Right ventricle myocardium inferior (tissue), 1 donor: ENCODE measurements at regions not wholly inside any gene's neighbourhood (a gene's known extent, or its start where the extent isn't known, plus 50 kb on each side); places are given as distances from the start of the nearest gene placed in this dataset.

ENCODE experiments used
- ATAC-seq: fragments of 200-7000 bp; cut with Tn5 transposase; one replicate; pipeline ENCODE4 v1.9.1; 2020; ENCODE audit warnings: mild to moderate bottlenecking, moderate library complexity
- DNase-seq: peaks from one replicate; pipeline ENCODE4 v3.0.0; 2021; ENCODE audit errors: missing footprints
- intact Hi-C: fragments of 100-400 bp; cut with DNase I; formaldehyde crosslinking; loops from one replicate; pipeline ENCODE4 v1.11.0; 2022
- donor health status: DM: no; HTN: yes; CAD: no; lungs with severe emphysema.

DNA sequence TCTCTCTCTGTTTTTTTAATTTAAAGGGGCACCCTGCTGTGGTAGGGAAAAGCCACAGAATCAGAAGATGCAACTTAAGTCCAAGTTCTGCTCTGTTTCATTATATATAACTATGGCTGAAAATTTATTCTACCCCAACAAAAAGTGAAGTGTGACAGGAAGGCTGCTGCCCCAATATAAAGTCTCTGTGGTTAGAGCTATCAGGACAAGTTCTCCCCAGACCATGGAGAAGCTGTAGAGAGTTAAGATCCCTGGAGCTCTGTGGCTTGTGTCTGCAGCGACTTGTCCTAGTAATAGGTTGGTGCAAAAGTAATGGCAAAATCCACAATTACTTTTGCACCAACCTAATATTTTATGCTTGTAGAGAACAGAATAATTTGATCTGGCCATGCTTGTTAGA is 250.9 kb downstream of the PSAT1 start:
- DNase-seq, result no peak
- intact Hi-C loops, result no loop called here
- ATAC-seq, result no peak

DNA sequence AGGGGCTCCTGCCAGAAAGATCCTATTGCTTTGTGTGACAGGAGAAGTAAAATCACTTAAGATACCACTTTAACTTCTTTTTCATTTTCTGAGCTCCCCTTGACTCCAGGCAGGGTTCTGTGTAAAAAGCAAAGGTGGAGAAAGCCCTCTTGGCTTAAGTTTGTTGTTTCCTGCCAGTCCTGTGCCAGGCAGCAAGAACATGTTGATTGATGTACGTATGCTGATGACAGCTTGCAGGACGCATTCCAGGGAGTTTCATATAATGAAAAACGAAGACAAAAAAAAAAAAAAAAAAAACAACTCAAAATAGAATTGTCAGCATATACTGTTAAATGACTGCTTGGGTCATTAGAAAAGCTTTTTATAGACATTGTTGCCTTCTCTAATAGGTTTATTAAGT is 251.7 kb downstream of the PSAT1 start:
- DNase-seq (no peak), ATAC-seq (no peak)
- intact Hi-C loops, result no loop called here

DNA sequence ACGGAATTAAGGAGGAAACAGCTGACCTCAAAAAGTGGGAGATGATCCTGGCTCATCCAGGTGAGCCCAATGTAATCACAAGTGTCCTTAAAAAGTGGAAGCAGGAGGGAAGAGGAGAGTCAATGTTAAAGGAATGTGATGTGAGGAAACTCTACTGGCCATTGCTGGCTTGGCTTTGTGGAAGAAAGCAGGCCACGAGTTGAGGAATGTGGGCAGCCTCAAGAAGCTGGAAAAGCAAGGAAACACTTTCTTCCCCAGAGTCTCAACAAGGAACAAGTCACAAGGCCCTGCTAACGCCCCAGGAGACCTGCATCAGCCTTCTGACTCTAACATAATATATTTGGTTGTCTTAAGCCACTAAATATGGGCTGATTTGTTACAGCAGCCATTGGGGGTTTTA is 252.8 kb downstream of the PSAT1 start:
- intact Hi-C loops, result no loop called here
- DNase-seq (no peak), ATAC-seq (no peak)

DNA sequence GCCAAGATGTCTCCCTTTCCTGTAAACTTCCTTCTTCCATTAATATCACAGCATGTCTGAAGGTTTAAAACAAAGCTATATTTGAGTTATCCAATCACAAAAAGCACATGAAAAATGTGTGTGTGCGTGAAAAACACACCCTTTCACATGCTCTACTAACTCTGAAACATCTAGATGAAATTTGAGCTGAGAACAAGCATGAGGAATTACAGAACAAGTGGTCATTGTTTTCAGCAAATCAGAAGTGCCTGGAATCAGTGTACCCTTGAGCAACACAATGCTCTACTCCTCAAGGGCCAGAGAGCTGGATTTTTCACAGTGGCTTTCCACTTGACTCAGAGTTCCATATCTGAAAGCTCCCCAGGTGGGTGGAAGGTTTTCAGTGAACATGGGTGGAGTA is 255.9 kb downstream of the PSAT1 start:
- no peak for DNase-seq
- ATAC-seq, result no peak
- intact Hi-C loops, result no loop called here

DNA sequence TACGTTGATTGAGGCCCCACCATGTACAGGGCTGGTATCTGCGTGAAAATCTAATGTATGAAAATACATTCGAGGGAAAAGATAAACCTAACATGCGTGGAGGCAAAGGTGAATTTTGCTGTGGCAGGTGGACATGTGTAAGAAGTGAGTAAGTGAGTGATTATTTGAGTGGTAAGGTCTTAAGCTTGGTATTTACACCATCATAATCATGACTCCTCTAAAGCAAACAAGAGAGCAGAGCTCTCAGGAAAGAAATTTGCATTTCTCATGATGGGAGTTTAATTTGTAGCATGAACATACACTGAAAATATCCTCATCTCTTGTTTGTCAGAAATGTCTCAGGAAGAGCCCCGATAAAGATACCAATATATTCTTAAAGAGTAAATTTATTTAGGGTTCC is 260.6 kb downstream of the PSAT1 start:
- ATAC-seq, result no peak
- DNase-seq, result no peak
- intact Hi-C loops, result no loop called here

DNA sequence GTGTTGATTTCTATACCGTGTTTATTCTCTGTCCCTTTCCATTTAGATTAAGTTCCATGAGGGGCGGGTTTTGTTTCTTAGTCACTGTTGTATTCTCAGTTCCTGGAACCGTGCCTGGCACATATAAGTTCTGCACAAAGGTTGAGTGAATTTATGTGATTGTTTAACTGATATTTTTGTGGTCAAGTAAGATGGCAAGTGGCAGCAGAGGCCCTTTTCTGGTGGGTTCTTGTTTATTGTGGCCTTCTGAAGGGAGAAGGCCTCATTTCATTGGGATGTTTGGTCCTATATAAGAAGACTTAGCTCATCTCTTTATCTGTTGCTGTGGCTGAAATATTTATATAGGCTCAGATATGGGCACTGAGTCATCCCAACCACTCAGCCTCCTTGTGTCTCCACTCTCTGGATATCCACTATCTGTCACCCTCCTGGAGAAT is 262.5 kb downstream of the PSAT1 start:
- ATAC-seq, result no peak
- intact Hi-C loops, result no loop called here

DNA sequence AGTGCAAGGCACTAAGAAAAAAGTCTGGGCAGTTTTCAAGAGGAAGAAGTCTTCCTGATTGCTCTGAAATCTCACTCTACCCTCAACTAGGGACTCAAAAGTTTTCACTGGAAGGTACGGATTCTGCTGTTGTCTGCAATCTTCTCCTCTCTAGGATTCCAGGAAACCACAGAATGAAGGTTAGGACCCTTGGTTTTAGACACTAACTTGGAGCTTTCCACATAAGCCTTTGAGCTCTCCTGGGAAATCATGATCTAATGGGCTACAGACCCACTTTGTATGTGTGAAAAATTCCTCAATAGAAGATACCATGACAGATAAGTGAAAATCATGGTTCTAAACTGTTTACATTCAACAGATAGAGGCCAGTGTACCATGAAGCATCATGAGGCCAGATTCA is 265.1 kb downstream of the PSAT1 start:
- intact Hi-C loops, result no loop called here
- no peak for DNase-seq
- ATAC-seq, result no peak

More for the DNA sequence above, 262.5 kb downstream of the PSAT1 start:
- DNase-seq, result no peak

DNA sequence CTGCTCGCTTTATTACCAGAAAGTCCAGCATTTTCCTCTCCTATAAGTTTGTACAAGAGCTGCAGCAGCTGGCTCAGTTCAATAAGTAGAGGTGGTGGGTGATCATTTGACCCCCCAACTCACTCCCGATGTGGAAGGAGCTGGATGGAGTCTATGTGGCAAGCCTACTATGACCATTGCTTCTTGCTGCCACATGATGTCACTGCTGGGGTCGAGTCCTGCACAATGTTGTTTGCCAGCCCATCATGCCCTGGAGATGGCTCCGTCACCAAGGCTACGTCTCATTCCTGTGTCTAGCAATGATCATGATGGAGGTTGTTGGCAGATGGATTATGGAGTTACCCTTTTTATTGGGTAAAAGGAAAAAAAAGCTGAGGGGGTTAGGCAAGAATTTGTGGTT is 266.3 kb downstream of the PSAT1 start:
- ATAC-seq, result no peak
- intact Hi-C loops, result no loop called here

DNA sequence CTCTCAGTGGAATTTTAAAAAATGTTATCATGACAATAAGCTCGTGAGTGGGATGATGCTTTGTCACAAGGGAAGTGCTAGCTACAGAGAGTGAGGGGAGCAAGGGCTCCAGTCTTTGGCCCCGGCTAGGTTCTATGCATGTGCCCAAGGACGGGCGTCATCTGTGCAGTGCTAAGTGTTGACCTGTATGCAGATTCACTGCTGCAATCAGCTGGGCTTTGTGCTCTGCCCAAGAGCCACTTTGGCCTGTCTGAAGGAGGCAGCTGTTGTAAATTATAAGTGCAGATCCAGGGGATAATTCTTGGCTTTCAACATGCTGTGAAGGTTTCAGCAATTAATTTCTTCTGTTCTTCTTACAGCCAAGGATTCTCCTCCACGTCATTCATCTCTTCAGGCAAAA is 268.6 kb downstream of the PSAT1 start:
- DNase-seq (no peak), ATAC-seq (no peak)
- intact Hi-C loops, result no loop called here

More for the DNA sequence above, 266.3 kb downstream of the PSAT1 start:
- no peak for DNase-seq

DNA sequence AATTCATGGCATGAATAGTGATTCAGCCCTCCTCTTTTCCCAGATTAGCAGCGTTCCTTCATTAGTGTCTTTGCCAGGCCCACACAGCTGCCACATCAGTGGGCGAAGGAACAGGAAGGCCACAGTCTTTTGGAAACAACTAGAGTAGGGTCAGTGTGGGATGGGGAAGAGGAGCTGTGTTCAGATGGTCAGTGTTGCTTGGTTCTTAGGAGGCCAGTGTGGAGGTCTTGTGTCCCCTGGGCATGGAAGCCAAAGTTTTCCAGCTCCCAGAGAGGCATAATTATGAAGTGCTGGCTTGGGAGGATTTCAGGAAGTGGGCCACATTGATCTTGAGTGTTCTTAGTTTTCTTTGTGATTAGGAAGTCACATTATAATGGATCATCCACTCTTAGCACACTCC is 269.6 kb downstream of the PSAT1 start:
- intact Hi-C loops, result no loop called here
- ATAC-seq (no peak), DNase-seq (no peak)

DNA sequence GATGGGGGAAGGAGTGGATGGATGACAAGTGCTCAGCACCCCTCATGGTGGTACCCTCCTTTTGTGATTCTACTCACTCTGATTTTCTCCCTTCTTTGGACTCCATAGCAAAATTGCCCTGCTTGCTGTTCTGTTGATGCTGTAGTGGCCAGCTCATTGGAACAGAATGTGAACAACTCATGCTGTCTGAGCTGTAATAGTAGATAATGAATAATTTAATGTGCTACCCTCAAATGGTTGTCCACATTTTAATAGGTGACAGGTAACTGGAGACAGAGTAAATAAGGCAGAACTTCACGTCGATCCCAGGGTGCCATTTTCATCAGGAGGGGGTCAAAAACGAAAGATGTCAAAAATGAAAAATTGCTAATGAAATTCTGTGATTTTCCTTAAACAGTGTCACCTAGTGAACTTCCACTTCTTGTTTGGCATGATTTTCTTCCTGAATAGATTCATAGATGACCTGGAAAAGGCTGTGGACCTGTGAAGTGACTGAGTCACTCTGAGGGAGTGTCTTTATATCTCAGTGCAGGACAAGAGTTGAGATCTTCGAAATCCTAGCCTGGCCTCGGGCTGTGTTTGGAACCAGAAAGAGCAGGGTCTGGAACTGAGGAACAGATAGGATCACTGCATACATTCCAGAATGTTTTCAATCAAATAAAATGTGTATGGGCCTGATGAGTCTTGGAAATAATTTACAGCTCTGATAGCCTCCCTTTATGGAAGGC is 270.2 kb downstream of the PSAT1 start:
- DNase-seq (no peak), ATAC-seq (no peak)
- intact Hi-C loops, result no loop called here

DNA sequence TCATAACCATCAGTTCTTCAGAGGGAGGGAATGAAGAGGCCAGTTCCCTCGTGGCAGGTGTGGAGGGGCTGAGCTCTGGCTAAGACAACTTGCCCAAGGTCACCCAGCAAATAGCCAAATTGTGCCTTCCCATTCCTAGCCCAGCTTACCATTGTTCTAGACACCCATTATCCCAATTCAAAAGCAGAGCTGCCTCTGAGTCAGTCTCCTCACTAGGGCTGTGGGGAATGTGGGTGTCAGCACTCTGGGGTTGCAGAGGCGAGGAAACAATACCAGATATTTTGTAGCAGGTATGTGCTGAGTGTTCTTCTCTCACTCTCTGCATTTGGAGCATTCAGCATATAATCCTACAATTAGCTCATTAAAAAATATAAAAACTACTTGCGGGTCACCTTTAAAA is 270.8 kb downstream of the PSAT1 start:
- DNase-seq, result no peak
- intact Hi-C loops, result no loop called here
- no peak for ATAC-seq

DNA sequence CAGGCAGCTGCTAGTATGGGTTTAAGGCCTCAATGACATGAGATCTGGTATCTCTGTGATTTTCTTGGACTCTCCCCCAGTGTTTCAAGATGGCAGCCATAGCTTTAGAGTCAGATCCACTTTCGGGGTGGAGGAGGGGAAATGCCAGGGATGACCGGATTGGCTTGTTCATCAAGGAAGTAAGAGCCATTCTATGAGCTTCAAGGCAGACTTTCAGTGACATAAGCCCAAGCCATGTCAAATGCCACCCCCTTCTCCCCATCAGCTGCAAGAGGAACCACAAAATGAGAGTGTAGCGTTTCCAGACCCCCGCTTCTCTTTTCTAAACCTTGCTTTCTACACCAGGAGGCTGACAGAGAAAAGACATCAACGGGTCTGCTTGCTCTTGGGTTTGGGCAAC is 271.8 kb downstream of the PSAT1 start:
- intact Hi-C loops, result no loop called here
- no peak for ATAC-seq
- no peak for DNase-seq

DNA sequence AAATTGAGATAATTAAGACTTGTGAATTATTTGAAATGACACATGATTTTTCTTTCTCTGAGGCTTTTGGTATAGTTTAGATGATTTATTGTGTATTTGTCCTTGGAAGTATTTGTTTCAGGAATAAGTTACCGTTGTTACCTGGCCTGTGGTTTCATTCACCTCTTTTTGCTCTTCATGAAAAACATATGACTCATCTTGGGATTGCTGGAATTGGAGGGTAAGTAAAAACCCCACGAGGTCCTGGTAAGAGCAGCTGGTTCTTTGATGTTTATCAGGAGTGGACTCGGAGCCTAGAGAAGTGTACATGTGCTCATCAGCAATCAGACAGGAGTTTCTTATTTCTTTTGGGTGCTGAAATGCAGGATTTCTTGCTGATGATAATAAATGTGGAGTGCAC is 275.3 kb downstream of the PSAT1 start:
- intact Hi-C loops, result no loop called here
- ATAC-seq, result no peak
- no peak for DNase-seq

DNA sequence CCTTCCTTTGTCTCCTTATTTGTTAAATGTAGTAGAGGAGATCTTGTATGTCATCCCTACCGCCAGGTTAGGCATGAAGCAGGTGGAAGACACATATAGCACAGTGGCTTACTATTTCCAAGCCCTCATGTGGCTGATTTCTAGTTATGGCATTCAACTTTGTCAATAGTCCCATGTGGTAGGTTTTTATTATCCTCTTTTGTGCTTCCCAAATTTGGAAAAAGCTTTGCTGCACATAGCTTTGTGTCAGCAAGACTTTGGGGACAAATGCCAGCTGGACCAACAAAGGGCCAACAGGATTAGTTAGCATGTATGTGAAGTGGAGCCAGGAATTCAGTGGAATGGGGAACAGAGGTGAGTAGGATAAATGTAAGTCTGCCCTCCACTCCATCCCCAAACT is 276.3 kb downstream of the PSAT1 start:
- intact Hi-C loops, result no loop called here
- DNase-seq, result no peak
- no peak for ATAC-seq

DNA sequence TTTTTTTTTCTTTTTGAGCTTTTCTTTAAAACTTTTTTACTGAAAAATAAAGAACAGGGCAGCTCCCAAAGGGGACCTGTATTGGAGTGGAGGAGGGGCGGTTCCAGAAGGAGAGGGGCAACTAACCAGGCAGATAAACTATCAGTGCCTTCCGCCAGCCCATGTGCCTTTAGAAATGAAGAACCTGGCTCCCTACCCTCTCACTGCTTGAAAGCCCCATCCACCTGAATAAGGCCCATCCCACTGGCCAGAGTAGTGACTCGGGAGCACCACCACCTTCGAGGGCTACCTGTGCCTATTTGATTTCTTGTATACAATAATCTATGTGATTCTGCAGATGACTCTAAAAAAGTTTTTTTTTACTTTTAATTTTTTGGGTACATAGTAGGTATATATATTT is 276.7 kb downstream of the PSAT1 start:
- intact Hi-C loops, result no loop called here
- DNase-seq (no peak), ATAC-seq (no peak)

DNA sequence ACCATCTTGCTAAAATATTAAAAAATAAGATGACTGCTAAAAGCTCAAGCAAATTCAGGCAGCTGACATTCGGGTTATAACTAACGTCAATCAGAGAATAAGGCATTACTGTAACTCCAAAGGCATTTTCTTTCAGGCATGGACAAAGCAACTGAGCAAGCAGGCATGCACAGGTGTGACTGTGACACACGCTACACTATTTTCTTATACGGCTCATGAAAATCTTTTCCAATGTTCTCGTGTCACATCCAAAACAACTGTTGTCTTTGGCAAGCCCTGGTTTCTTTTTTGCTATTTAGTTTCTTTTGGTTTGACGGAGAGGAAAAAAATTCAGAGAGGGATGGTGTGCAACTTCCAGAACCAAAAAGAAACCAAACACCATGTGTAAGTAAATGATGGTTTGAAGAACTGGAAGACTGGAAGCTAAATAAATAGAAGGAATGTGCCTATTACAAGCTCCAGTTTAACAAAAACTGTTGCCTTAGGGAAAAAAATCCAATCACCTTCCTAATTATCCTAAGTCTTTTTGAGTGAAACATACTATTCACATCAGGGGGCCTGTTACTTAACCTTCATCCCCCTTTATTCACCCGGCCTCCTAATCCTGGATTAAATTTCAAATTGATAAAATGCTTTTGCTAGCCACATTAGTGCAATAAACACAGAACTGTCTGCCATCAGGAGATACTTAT is 277.6 kb downstream of the PSAT1 start:
- ATAC-seq (no peak), DNase-seq (no peak)
- intact Hi-C loops, result no loop called here

DNA sequence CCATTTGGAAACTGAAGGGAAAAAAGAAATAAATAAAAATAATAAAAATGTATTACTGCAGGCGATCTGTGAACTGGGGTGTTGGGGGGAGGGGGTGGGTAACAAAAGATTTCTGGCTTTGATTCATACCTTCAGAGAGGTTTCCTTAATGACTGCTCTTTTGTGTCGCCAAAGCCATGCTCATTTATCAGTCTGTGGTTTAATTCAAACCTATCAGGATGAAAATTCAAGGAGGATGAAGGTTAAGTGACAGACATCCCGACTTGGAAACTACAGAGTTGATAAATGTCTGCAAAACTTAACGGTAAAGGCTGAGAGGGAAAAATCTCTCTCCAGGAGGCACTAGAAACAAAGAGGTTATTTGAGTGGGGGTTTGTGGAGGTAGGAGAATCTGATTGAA is 278.2 kb downstream of the PSAT1 start:
- ATAC-seq (no peak), DNase-seq (no peak)
- intact Hi-C loops, result no loop called here

DNA sequence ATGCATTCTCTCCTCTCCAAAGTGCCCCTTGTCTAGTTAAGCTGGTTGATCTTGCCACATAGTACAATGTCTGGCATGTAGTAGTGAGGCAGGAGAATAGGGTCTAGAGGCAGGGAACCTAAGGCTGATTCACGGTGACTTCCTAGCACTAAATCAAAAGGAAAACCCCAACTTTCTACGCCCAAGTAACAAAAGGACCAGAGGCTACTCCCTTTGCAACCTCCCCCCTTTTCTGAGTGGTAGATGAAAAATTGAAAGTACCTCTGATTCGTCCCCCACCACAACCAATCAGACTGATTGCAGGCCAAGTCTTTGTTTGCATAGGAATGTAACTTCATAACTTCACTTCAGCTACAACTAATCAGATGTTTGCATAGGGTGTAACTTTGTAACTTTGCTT is 278.8 kb downstream of the PSAT1 start:
- DNase-seq, result no peak
- intact Hi-C loops, result no loop called here
- no peak for ATAC-seq

DNA sequence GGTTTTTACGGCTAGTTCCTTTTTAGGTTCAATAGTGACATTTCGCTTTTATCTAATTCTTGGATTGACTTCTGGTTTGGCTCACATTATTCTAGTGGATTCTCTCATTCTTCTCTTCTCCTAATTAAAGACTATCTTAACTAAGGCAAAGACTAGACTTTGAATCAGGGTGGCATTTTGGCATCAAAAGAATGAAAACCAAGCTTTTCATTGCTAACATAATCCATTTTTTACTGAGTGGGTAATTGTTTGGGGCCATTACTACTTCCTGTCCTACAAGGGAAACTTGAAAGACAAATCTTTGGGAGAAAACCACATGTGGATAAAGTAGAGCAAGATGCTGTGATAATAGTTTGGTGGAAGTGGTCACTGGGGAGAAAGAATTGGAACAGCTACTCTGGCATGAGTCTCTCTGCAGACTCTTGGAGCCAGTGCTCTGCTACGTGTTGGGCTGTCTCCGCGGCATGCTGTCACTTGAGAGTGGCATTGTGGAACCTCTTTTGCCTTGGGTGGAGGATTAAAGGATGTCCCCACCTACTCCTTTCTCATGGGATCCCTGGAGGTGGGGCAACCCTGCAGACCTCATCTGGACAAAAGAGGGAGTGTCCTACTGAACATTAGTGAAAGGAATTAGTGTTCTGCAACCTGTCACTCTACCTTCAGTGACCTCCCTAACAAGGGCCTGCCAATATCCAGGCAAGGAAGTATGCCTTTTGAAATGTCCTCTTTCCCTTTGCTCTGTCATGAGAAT is 280.4 kb downstream of the PSAT1 start:
- ATAC-seq, result no peak
- intact Hi-C loops, result no loop called here
- DNase-seq, result no peak
